SK-N-SH (cell line): ENCODE measurements at regions not wholly inside any gene's neighbourhood (a gene's known extent, or its start where the extent isn't known, plus 50 kb on each side); places are given as distances from the start of the nearest gene placed in this dataset.

Experiments
- CTCF ChIA-PET: fragments of 300-600, 350-600 bp; formaldehyde crosslinking; extraction: SDS; loops from one replicate; lab custom pipeline; 2021; lab: Yijun Ruan, JAX
- POLR2A ChIA-PET: fragments of 350-600 bp; sonication (Branson Sonifier 250); formaldehyde crosslinking; extraction: SDS; loops from one replicate; lab custom pipeline; 2020; ENCODE audit warnings: antibody characterized with exemption, inconsistent platforms; lab: Yijun Ruan, JAX
- DNase-seq: peaks from one replicate; pipeline ENCODE4 v3.0.0; 2012
- H2AFZ ChIP-seq: fragments of 200-600 bp; sonication (generic); 2 replicates; pipeline ENCODE4 v1.8.1; 2016; ENCODE audit warnings: antibody characterized with exemption, mild to moderate bottlenecking, low read depth
- H3F3A ChIP-seq: fragments of 200-600 bp; sonication (generic); replicated peaks from 2 replicates; pipeline ENCODE3; 2016; ENCODE audit warnings: antibody characterized with exemption, mild to moderate bottlenecking; ENCODE audit not compliant: insufficient read depth
- H3K27ac ChIP-seq, 2 experiments: fragments of 200-500 bp in 1 of 2; fragments of 200-600 bp in 1 of 2; sonication (Bioruptor generic) in 1 of 2; sonication (generic), shearing (Covaris generic) in 1 of 2; 2 replicates each; pipeline versions ENCODE4 v1.5.1 to v1.6.1; 2014 to 2016; ENCODE audit warnings: low read depth in 2 of 2, inconsistent platforms in 1 of 2, low read length in 1 of 2, mild to moderate bottlenecking in 1 of 2, mixed read lengths in 1 of 2
- H3K27me3 ChIP-seq: fragments of 200-600 bp; sonication (generic), shearing (Covaris generic); 2 replicates; pipeline ENCODE4 v1.6.1; 2016; ENCODE audit warnings: mixed run types; ENCODE audit not compliant: insufficient read depth
- H3K36me3 ChIP-seq, 2 experiments: fragments of 200-500 bp in 1 of 2; fragments of 200-600 bp in 1 of 2; sonication (Bioruptor generic) in 1 of 2; sonication (generic) in 1 of 2; replicated peaks in 1 of 2; 2 replicates each; pipeline versions ENCODE3 to v1.5.1; 2014 to 2016; ENCODE audit warnings: low read length in 1 of 2, mild to moderate bottlenecking in 1 of 2; ENCODE audit not compliant: insufficient read depth in 2 of 2, control insufficient read depth in 1 of 2
- H3K4me1 ChIP-seq, 2 experiments: fragments of 200-500 bp in 1 of 2; fragments of 200-600 bp in 1 of 2; sonication (Bioruptor generic) in 1 of 2; sonication (generic), shearing (Covaris generic) in 1 of 2; 2 replicates each; pipeline versions ENCODE4 v1.5.1 to v1.6.1; 2014 to 2016; ENCODE audit warnings: low read depth in 1 of 2, low read length in 1 of 2, mixed run types in 1 of 2; ENCODE audit not compliant: insufficient read depth in 2 of 2, control insufficient read depth in 1 of 2
- H3K4me2 ChIP-seq: fragments of 200-600 bp; sonication (generic), shearing (Covaris generic); 2 replicates; pipeline ENCODE4 v1.6.1; 2017; ENCODE audit warnings: mixed run types
- H3K4me3 ChIP-seq, 2 experiments: fragments of 200-500 bp in 1 of 2; fragments of 200-600 bp in 1 of 2; sonication (Bioruptor generic) in 1 of 2; sonication (generic), shearing (Covaris generic) in 1 of 2; 2 replicates each; pipeline versions ENCODE4 v1.5.1 to v1.8.1; 2014 to 2016; ENCODE audit warnings: low read depth in 2 of 2, inconsistent platforms in 1 of 2, low read length in 1 of 2, mild to moderate bottlenecking in 1 of 2, mixed read lengths in 1 of 2, moderate library complexity in 1 of 2
- H3K79me2 ChIP-seq: fragments of 200-600 bp; sonication (generic); 2 replicates; pipeline ENCODE4 v1.8.1; 2017; ENCODE audit warnings: mild to moderate bottlenecking; ENCODE audit not compliant: insufficient read depth
- H3K9ac ChIP-seq: fragments of 200-600 bp; sonication (generic); 2 replicates; pipeline ENCODE4 v1.6.1; 2017; ENCODE audit warnings: mixed run types
- H3K9me2 ChIP-seq: fragments of 200-600 bp; sonication (generic); 2 replicates; pipeline ENCODE4 v1.6.1; 2017; ENCODE audit warnings: mixed run types
- H3K9me3 ChIP-seq: fragments of 200-600 bp; sonication (generic); 2 replicates; pipeline ENCODE4 v1.6.1; 2017; ENCODE audit warnings: mixed run types, mild to moderate bottlenecking, moderate library complexity
- H4K20me1 ChIP-seq: fragments of 200-600 bp; sonication (generic); 2 replicates; pipeline ENCODE4 v1.6.1; 2017; ENCODE audit warnings: mild to moderate bottlenecking, mixed run types; ENCODE audit not compliant: insufficient read depth
- CTCF ChIP-seq: fragments of 200-600 bp; sonication (generic); IDR thresholded peaks from 2 replicates; pipeline ENCODE4 v1.6.1; 2017; ENCODE audit warnings: antibody characterized with exemption, mild to moderate bottlenecking, moderate library complexity
- EP300 ChIP-seq, 2 experiments: IDR thresholded peaks; 2 replicates each; pipeline versions ENCODE4 v1.4.0 to v1.6.1; 2012; ENCODE audit warnings: borderline replicate concordance in 1 of 2, low read depth in 1 of 2, low read length in 1 of 2
- EZH2phosphoT487 ChIP-seq: fragments of 200-600 bp; sonication (generic); IDR thresholded peaks from 2 replicates; pipeline ENCODE4 v1.6.1; 2017; ENCODE audit warnings: low read depth, mixed run types, mild to moderate bottlenecking, antibody characterized with exemption, moderate library complexity, borderline replicate concordance
- FOXJ3 ChIP-seq: sonication (generic); formaldehyde crosslinking; IDR thresholded peaks from 2 replicates; pipeline ENCODE4 v1.5.1; 2020; ENCODE audit warnings: mild to moderate bottlenecking, missing genetic modification reagents
- FOXM1 ChIP-seq: IDR thresholded peaks from 2 replicates; pipeline ENCODE4 v1.4.0; 2012; ENCODE audit warnings: low read depth, mild to moderate bottlenecking
- GABPA ChIP-seq: IDR thresholded peaks from 2 replicates; pipeline ENCODE4 v1.4.0; 2012; ENCODE audit warnings: low read depth, mild to moderate bottlenecking
- GATA2 ChIP-seq: sonication (generic); formaldehyde crosslinking; IDR thresholded peaks from 2 replicates; pipeline ENCODE4 v1.5.0; 2020; ENCODE audit warnings: mild to moderate bottlenecking, missing genetic modification reagents
- POLR2AphosphoS5 ChIP-seq: IDR thresholded peaks from 2 replicates; pipeline ENCODE4 v1.6.1; 2012; ENCODE audit warnings: low read depth, low read length
- RAD21 ChIP-seq: IDR thresholded peaks from 2 replicates; pipeline ENCODE4 v1.6.1; 2012; ENCODE audit warnings: mild to moderate bottlenecking, low read length
- RCOR1 ChIP-seq: fragments of 150-350 bp; IDR thresholded peaks from 2 replicates; pipeline ENCODE4 v1.6.1; 2017; ENCODE audit warnings: antibody characterized with exemption, low read length
- RFX5 ChIP-seq: IDR thresholded peaks from 2 replicates; pipeline ENCODE4 v1.6.1; 2012; ENCODE audit warnings: mild to moderate bottlenecking, improper control_type of control experiment, low read length
- RXRA ChIP-seq: IDR thresholded peaks from 2 replicates; pipeline ENCODE4 v1.4.0; 2012; ENCODE audit warnings: low read depth, mild to moderate bottlenecking, borderline replicate concordance
- TAF1 ChIP-seq: IDR thresholded peaks from 2 replicates; pipeline ENCODE4 v1.6.1; 2012; ENCODE audit warnings: low read depth, mild to moderate bottlenecking, low read length, moderate library complexity, borderline replicate concordance
- USF1 ChIP-seq: IDR thresholded peaks from 2 replicates; pipeline ENCODE4 v1.4.0; 2012; ENCODE audit warnings: low read depth, borderline replicate concordance
- YY1 ChIP-seq: IDR thresholded peaks from 2 replicates; pipeline ENCODE4 v1.4.0; 2012; ENCODE audit warnings: low read depth, mild to moderate bottlenecking
- ZBTB33 ChIP-seq: IDR thresholded peaks from 2 replicates; pipeline ENCODE4 v1.4.0; 2012; ENCODE audit warnings: low read depth, borderline replicate concordance
- WGBS: methylation state at CpG from one replicate; pipeline ENCODE4 v1.1.6; 2017; ENCODE audit warnings: low lambda C conversion rate; 5-methylcytosine and 5-hydroxymethylcytosine counted together
- TF ChIP-seq, protein P1 (sequence below): IDR thresholded peaks from 2 replicates; pipeline ENCODE4 v1.6.1; 2012; ENCODE audit warnings: mild to moderate bottlenecking, low read depth, low read length, moderate library complexity

- Histone ChIP-seq H3K9me2 (no peaks in the 10 kb centered on the region), H3K9ac (no peak overlapping the region), H3K79me2 (no peaks in the 10 kb centered on the region), H3K27me3 (no peaks in the 10 kb centered on the region), H3F3A (no peaks in the 10 kb centered on the region), H3K36me3 (no peaks in the 10 kb centered on the region), H2AFZ (no peak overlapping the region), H3K4me3 (no peak overlapping the region), H3K27ac (peak overlapping the region in 1 of 2 experiments; percentile 95; a peak in 2 of 4 replicates)
- TF ChIP-seq TAF1 = no peak
- TF ChIP-seq EP300 (IDR thresholded peaks at IDR 0.05; ENCODE audit: borderline replicate concordance in 1 of 2, low read depth in 1 of 2, low read length in 1 of 2) = no peak
- no peak for TF ChIP-seq POLR2AphosphoS5
- TF ChIP-seq RAD21 = no peak
- TF ChIP-seq, protein P1, sequence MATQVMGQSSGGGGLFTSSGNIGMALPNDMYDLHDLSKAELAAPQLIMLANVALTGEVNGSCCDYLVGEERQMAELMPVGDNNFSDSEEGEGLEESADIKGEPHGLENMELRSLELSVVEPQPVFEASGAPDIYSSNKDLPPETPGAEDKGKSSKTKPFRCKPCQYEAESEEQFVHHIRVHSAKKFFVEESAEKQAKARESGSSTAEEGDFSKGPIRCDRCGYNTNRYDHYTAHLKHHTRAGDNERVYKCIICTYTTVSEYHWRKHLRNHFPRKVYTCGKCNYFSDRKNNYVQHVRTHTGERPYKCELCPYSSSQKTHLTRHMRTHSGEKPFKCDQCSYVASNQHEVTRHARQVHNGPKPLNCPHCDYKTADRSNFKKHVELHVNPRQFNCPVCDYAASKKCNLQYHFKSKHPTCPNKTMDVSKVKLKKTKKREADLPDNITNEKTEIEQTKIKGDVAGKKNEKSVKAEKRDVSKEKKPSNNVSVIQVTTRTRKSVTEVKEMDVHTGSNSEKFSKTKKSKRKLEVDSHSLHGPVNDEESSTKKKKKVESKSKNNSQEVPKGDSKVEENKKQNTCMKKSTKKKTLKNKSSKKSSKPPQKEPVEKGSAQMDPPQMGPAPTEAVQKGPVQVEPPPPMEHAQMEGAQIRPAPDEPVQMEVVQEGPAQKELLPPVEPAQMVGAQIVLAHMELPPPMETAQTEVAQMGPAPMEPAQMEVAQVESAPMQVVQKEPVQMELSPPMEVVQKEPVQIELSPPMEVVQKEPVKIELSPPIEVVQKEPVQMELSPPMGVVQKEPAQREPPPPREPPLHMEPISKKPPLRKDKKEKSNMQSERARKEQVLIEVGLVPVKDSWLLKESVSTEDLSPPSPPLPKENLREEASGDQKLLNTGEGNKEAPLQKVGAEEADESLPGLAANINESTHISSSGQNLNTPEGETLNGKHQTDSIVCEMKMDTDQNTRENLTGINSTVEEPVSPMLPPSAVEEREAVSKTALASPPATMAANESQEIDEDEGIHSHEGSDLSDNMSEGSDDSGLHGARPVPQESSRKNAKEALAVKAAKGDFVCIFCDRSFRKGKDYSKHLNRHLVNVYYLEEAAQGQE = no peak
- no peak for TF ChIP-seq GABPA
- TF ChIP-seq EZH2phosphoT487 = no peak
- TF ChIP-seq YY1 = no peak
- TF ChIP-seq RFX5 = no peak
- no peak for TF ChIP-seq FOXJ3 (CRISPR knock-in tag)
- no peak for TF ChIP-seq RXRA
- TF ChIP-seq CTCF = no peak
- TF ChIP-seq RCOR1 = no peak
- TF ChIP-seq GATA2 (CRISPR knock-in tag) = no peak
- no peak for TF ChIP-seq ZBTB33
- TF ChIP-seq USF1 = no peak
- TF ChIP-seq FOXM1 = no peak
- TF ChIP-seq, all 33 proteins: peak for 0
- H3K4me2 ChIP-seq = no peak overlapping the region
- H4K20me1 ChIP-seq = no peaks in the 10 kb centered on the region
- no peak for DNase-seq
- no peaks in the 10 kb centered on the region for H3K9me3 ChIP-seq
- ChIA-PET POLR2A (no interaction called here), CTCF (no interaction called here)
- H3K4me1 ChIP-seq = peaks cover 0 to 18% of the 10 kb centered on the region in 2 experiments; a peak in 2 of 4 replicates
- 83% methylated on average over 5 of the region's 5 CpGs for WGBS
These were observed 97.8 kb upstream of the PDE3A start for GRCh38 chr12:20270557-20270956.
